GM18520 (cell line): ENCODE measurements at regions not wholly inside any gene's neighbourhood (a gene's known extent, or its start where the extent isn't known, plus 50 kb on each side); places are given as distances from the start of the nearest gene placed in this dataset.
"Not testable (repeated sequence)": the region's sequence is repeated elsewhere in the genome, so short reads cannot be mapped to it uniquely, and the experiment has no call there.

ENCODE experiments used
- ATAC-seq: cut with Tn5 transposase; IDR thresholded peaks from one replicate; pipeline ENCODE4 v1.9.1; 2021; ENCODE audit not compliant: unreplicated experiment

DNA sequence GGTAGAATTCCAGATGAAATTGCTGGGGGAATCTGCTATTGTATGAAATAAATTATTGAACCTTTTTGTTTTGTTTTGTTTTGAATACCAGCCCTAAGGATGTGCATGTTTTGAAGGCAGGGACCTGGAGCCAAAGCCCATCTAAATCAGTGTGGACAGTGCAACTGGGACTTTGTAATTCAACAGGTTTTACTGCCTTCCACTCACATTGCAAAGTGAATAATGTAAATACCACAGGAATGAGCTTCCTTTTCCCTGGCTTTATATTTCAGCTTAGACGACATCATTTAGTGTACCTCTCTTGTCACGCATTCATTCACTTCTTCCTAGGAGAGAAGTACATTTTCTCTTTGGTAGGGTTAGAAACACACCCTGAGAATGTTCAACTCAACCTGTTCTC lies 795.0 kb downstream of the CENPC start:
- no peak for ATAC-seq

- not testable (repeated sequence) for ATAC-seq
Observed at GRCh38 chr4:66746918-66747317, 798.4 kb downstream of the CENPC start.

GRCh38 chr4:66741081-66741480 lies 804.2 kb downstream of the CENPC start:
- ATAC-seq: no peak

GRCh38 chr4:66736606-66737005 lies 808.7 kb downstream of the CENPC start:
- ATAC-seq: no peak

DNA sequence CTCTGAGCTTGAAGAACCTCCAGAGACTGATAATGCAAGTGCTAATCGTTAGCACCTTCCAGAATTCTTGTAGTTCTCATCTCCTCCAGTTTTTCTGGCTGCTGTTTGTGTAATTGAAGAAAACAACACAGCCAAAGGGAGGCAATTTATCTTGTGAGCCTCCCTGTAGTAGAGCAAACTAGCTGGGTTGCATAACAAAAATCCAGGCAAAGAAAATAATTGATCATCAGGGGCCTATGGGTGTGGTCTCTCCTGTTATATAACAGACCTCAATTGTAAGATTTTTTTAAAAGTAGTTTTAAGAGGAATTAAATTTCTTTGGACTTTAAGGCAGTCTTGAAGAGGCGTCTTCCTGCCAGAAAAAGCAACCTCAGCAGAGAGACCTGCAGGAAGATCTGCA lies 817.0 kb downstream of the CENPC start:
- no peak for ATAC-seq

GRCh38 chr4:66712301-66712921 lies 832.9 kb downstream of the CENPC start:
- ATAC-seq: not testable (repeated sequence)

DNA sequence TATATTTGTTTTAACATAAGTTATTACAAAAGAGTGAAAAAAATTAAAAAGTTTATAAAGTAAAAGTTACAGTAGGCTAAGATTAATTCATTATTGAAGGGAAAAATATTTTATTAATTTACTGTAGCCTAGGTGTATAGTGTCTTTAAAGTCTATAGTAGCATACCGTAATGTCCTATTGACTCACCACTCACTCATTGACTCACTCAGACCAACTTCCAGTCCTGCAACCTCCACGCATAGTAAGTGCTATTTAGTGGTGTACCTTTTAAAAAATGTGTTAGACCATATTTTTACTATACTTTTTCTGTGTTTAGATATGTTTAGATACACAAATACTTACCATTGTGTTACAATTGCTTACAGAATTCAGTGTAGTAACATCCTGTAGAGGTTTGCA lies 841.1 kb downstream of the CENPC start:
- ATAC-seq: no peak

- no peak for ATAC-seq
Observed at GRCh38 chr4:66694739-66695138, 850.6 kb downstream of the CENPC start.

- ATAC-seq: no peak
Observed at GRCh38 chr4:66693694-66694093, 851.6 kb downstream of the CENPC start.

DNA sequence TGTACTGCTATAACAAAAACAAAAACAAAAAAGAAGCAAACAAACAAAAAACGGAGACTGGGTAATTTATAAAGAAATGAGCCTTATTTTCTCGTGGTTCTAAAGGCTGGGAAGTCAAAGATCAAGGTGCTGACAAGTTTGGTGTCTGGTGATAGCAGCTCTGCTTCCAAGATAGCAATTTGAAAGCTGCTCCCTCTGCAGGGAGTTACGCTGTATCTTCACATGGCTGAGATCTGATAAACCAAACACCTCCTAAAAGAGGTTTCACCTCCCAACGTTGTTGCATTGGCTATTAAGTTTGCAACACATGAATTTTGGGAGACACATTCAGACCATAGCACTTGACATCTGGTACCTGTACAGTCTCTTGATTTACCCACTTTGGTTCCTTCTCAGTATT lies 854.2 kb downstream of the CENPC start:
- no peak for ATAC-seq

DNA sequence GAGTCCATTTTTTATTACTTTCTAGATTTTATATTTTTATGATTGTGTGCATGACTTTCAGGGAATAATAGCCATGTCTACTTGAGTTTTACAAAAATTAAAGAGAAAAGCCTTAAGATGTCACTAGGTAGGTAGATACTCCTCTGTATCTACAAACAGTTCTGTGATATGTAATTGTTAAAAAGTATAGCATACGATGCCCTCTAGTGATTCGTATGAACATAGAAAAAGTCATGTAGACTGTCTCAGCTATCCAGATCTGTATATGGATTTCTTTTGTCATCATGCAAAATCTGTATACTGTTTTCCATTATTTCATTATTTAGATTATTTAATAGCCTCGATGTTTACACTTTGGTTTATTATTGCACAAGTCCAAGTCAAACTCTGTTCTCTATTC lies 856.6 kb downstream of the CENPC start:
- ATAC-seq: no peak

DNA sequence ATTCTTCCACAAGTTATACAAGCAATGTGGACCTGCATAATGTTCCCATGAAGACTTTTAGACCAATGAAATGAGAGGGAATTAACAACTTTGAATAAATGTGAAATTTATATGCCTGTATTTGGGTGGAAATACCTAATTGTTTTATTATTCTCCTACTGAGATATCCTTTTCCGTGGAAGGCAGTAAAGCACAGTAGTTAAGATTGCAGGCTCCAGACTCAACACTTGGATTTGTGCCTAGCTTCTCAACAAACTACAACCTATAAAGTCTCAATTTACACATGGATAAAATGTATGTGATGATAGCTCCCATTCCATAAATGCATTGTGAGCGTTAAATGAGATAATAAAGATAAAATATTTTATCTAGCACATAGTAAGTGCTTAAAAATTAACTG lies 857.8 kb downstream of the CENPC start:
- ATAC-seq: no peak

- no peak for ATAC-seq
Observed at GRCh38 chr4:66681962-66682361, 863.3 kb downstream of the CENPC start.

DNA sequence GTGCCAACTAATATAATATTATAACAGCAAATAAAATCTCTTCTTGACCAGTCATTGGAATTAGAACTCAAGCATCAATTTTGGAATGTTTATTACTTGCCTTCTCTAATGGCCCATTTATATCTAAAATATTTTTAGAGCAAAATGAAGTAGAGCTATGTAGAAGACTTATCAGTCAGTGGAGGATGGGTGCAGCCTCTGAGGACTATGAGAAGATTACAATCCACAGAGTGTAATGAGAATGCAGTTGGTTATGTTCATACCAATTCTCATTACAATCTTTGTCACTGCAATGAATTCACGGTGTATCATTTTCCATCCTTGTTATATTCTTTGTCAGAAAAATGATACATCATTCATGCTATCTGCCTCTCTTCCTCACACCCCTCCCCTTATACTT lies 878.1 kb downstream of the CENPC start:
- ATAC-seq: no peak

DNA sequence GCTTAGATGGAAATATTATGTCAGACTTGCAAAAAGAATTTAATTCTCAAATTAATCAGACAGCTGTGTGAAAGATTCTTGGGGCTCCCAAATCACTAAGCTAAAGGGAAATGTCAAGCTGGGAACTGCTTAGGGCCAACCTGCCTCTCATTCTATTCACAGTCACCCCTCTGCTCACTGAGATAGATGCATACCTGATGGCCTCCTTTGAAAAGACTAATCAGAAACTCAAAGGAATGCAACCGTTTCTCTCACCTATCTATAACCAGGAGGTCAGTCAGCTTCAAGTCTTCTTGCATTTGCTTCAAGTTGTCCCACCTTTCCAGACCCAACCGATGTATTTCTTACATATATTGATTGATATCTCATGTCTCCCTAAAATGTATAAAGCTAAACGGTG lies 882.7 kb downstream of the CENPC start:
- ATAC-seq: no peak

- ATAC-seq: no peak
Observed at GRCh38 chr4:66658809-66659208, 886.5 kb downstream of the CENPC start.

DNA sequence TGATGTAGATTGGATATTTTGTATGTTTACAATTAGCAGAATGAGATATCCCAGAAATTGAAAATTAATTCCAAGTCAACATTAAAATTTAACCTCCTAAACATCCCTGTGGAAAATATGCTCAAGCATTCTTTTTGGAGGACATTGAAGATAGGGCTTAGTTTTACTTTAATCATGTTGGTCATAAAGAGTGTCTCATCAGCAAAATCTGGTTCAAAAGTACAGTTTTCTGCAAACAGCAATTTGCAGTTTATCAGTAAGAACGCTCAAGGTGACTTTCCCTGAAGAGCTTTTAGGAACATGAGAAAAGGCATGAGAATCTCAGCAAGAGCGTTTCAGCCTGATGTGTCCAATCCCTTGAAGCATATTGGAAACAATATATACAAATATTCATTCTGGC lies 889.8 kb downstream of the CENPC start:
- ATAC-seq: no peak

GRCh38 chr4:66653937-66654336 lies 891.4 kb downstream of the CENPC start:
- no peak for ATAC-seq

- ATAC-seq: no peak
Observed at GRCh38 chr4:66649236-66649635, 896.1 kb downstream of the CENPC start.

GRCh38 chr4:66647926-66648325 lies 897.4 kb downstream of the CENPC start:
- no peak for ATAC-seq

- no peak for ATAC-seq
Observed at GRCh38 chr4:66647476-66647875, 897.8 kb downstream of the CENPC start.

- no peak for ATAC-seq
Observed at GRCh38 chr4:66640233-66640990, 904.9 kb downstream of the CENPC start.

- no peak for ATAC-seq
Observed at GRCh38 chr4:66639361-66639760, 905.9 kb downstream of the CENPC start.
